ENCODE measurements at regions not wholly inside any gene's neighbourhood (a gene's known extent, or its start where the extent isn't known, plus 50 kb on each side); places are given as distances from the start of the nearest gene placed in this dataset.
"Not testable (repeated sequence)": the region's sequence is repeated elsewhere in the genome, so short reads cannot be mapped to it uniquely, and the experiment has no call there.

DNA sequence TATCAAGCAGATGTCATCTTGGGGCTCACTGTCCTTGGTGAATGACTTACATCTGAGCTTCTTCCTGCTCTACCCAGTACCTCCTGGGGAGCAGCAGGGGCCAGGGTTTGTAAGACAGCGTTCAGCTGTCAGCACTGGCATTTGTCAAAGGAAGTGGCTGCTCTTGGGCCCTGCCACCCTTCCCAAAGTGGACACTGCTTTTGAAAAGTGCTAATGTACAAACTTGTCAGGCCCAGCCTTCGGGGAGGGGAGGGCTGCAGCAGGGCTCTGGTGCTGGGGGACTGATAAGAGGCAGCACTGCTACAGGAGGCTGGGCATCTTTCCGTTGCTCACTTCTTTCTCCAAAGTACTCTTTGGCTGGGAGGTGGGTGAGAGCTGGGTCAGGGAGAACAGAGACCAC is 59.8 kb upstream of the RBM19 start:
- TF ChIP-seq EP300 (conservative IDR thresholded peaks at IDR 0.05; ENCODE audit: poor library complexity, severe bottlenecking): no peak
- TF ChIP-seq POLR2AphosphoS5 (IDR thresholded peaks at IDR 0.05): no peak
- no peak for TF ChIP-seq TAF1 (IDR thresholded peaks at IDR 0.05; ENCODE audit: low read depth)
- TF ChIP-seq, protein P1, sequence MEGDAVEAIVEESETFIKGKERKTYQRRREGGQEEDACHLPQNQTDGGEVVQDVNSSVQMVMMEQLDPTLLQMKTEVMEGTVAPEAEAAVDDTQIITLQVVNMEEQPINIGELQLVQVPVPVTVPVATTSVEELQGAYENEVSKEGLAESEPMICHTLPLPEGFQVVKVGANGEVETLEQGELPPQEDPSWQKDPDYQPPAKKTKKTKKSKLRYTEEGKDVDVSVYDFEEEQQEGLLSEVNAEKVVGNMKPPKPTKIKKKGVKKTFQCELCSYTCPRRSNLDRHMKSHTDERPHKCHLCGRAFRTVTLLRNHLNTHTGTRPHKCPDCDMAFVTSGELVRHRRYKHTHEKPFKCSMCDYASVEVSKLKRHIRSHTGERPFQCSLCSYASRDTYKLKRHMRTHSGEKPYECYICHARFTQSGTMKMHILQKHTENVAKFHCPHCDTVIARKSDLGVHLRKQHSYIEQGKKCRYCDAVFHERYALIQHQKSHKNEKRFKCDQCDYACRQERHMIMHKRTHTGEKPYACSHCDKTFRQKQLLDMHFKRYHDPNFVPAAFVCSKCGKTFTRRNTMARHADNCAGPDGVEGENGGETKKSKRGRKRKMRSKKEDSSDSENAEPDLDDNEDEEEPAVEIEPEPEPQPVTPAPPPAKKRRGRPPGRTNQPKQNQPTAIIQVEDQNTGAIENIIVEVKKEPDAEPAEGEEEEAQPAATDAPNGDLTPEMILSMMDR (IDR thresholded peaks at IDR 0.05; ENCODE audit: poor library complexity, severe bottlenecking): no peak
- no peak for TF ChIP-seq REST (IDR thresholded peaks at IDR 0.05; ENCODE audit: borderline replicate concordance)
- TF ChIP-seq SMC3 (conservative IDR thresholded peaks at IDR 0.05; ENCODE audit: poor library complexity): no peak
- TF ChIP-seq EZH2 (IDR thresholded peaks at IDR 0.05; ENCODE audit: borderline replicate concordance, insufficient read depth, low read length, poor library complexity, severe bottlenecking): no peak
- no peak for TF ChIP-seq MXI1 (conservative IDR thresholded peaks at IDR 0.05; ENCODE audit: poor library complexity, severe bottlenecking)
- no peak for TF ChIP-seq RAD21 (conservative IDR thresholded peaks at IDR 0.05)

DNA sequence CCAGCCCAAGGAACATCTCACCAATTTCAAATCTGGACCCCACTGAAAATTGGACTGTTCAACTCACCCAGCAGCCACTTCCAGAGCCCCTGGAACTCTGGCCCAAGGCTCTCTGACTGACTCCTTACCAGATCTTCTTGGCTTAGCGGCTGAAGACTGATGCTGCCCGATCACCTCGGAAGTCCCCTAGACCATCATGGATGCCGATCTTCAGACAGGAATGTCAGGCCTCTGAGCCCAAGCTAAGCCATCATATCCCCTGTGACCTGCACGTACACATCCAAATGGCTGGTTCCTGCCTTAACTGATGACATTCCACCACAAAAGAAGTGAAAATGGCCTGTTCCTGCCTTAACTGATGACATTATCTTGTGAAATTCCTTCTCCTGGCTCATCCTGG is 56.0 kb upstream of the RBM19 start:
- not testable (repeated sequence) for H3F3A ChIP-seq (ENCODE audit: insufficient read depth, low read length, poor library complexity, severe bottlenecking); H3K27me3 ChIP-seq (ENCODE audit: insufficient read depth, low read depth, low read length); H3K36me3 ChIP-seq (ENCODE audit: insufficient read depth, low read length); H3K9me2 ChIP-seq (ENCODE audit: insufficient read depth, low read length); H4K20me1 ChIP-seq (ENCODE audit: insufficient read depth); H3K9me3 ChIP-seq (ENCODE audit: low read length); H3K4me3 ChIP-seq (ENCODE audit: low read length); H3K79me2 ChIP-seq (replicated peaks; ENCODE audit: insufficient read depth, low read length); H2AFZ ChIP-seq (ENCODE audit: low read depth, low read length); H3K4me2 ChIP-seq (ENCODE audit: low read length); H3K27ac ChIP-seq (ENCODE audit: low read length); H3K9ac ChIP-seq (ENCODE audit: low read length)

More for the DNA sequence above, 59.8 kb upstream of the RBM19 start:
- no peak overlapping the region for H3K27ac ChIP-seq (ENCODE audit: low read length)
- no peak overlapping the region for H3K4me2 ChIP-seq (ENCODE audit: low read length)
- H3K27me3 ChIP-seq (ENCODE audit: insufficient read depth, low read depth, low read length): no peaks in the 10 kb centered on the region
- H3K9me3 ChIP-seq (ENCODE audit: low read length): no peaks in the 10 kb centered on the region
- H3K9ac ChIP-seq (ENCODE audit: low read length): no peak overlapping the region
- H3K36me3 ChIP-seq (ENCODE audit: insufficient read depth, low read length): no peaks in the 10 kb centered on the region
- H4K20me1 ChIP-seq (ENCODE audit: insufficient read depth): no peaks in the 10 kb centered on the region
- no peaks in the 10 kb centered on the region for H3K9me2 ChIP-seq (ENCODE audit: insufficient read depth, low read length)
- H3K4me3 ChIP-seq (ENCODE audit: low read length): no peak overlapping the region
- no peaks in the 10 kb centered on the region for H3F3A ChIP-seq (ENCODE audit: insufficient read depth, low read length, poor library complexity, severe bottlenecking)
- H3K79me2 ChIP-seq (replicated peaks; ENCODE audit: insufficient read depth, low read length): no peaks in the 10 kb centered on the region
- no peak overlapping the region for H2AFZ ChIP-seq (ENCODE audit: low read depth, low read length)

GRCh38 chr12:114018669-114019068 is 52.5 kb upstream of the RBM19 start:
- TF ChIP-seq EZH2 (IDR thresholded peaks at IDR 0.05; ENCODE audit: borderline replicate concordance, insufficient read depth, low read length, poor library complexity, severe bottlenecking): no peak
- no peak for TF ChIP-seq RAD21 (conservative IDR thresholded peaks at IDR 0.05)
- no peak for TF ChIP-seq REST (IDR thresholded peaks at IDR 0.05; ENCODE audit: borderline replicate concordance)
- no peak for TF ChIP-seq POLR2AphosphoS5 (IDR thresholded peaks at IDR 0.05)
- no peak for TF ChIP-seq MXI1 (conservative IDR thresholded peaks at IDR 0.05; ENCODE audit: poor library complexity, severe bottlenecking)
- TF ChIP-seq TAF1 (IDR thresholded peaks at IDR 0.05; ENCODE audit: low read depth): no peak
- TF ChIP-seq, protein P1 (IDR thresholded peaks at IDR 0.05; ENCODE audit: poor library complexity, severe bottlenecking): no peak
- TF ChIP-seq EP300 (conservative IDR thresholded peaks at IDR 0.05; ENCODE audit: poor library complexity, severe bottlenecking): no peak
- TF ChIP-seq SMC3 (conservative IDR thresholded peaks at IDR 0.05; ENCODE audit: poor library complexity): no peak

More at GRCh38 chr12:114018669-114019068, 52.5 kb upstream of the RBM19 start:
- H3K9ac ChIP-seq (ENCODE audit: low read length): no peak overlapping the region
- H3K4me3 ChIP-seq (ENCODE audit: low read length): no peak overlapping the region
- no peaks in the 10 kb centered on the region for H4K20me1 ChIP-seq (ENCODE audit: insufficient read depth)
- no peaks in the 10 kb centered on the region for H3K36me3 ChIP-seq (ENCODE audit: insufficient read depth, low read length)
- H3K9me2 ChIP-seq (ENCODE audit: insufficient read depth, low read length): no peaks in the 10 kb centered on the region
- H3K27me3 ChIP-seq (ENCODE audit: insufficient read depth, low read depth, low read length): no peaks in the 10 kb centered on the region
- no peak overlapping the region for H3K4me2 ChIP-seq (ENCODE audit: low read length)
- H3K79me2 ChIP-seq (replicated peaks; ENCODE audit: insufficient read depth, low read length): no peaks in the 10 kb centered on the region
- no peaks in the 10 kb centered on the region for H3F3A ChIP-seq (ENCODE audit: insufficient read depth, low read length, poor library complexity, severe bottlenecking)
- no peaks in the 10 kb centered on the region for H3K9me3 ChIP-seq (ENCODE audit: low read length)
- H2AFZ ChIP-seq (ENCODE audit: low read depth, low read length): no peak overlapping the region
- no peak overlapping the region for H3K27ac ChIP-seq (ENCODE audit: low read length)

Data from neural cell (in vitro differentiated cells).